NB4 (cell line): ENCODE measurements at regions not wholly inside any gene's neighbourhood (a gene's known extent, or its start where the extent isn't known, plus 50 kb on each side); places are given as distances from the start of the nearest gene placed in this dataset.

Experiments used
- MYC ChIP-seq: IDR thresholded peaks from 2 replicates; pipeline ENCODE4 v1.6.1; 2011; ENCODE audit warnings: low read depth, low read length
- TF ChIP-seq, protein P1 (sequence below): IDR thresholded peaks from one replicate; pipeline ENCODE4 v1.5.1; 2012; ENCODE audit warnings: low read depth, low read length

DNA sequence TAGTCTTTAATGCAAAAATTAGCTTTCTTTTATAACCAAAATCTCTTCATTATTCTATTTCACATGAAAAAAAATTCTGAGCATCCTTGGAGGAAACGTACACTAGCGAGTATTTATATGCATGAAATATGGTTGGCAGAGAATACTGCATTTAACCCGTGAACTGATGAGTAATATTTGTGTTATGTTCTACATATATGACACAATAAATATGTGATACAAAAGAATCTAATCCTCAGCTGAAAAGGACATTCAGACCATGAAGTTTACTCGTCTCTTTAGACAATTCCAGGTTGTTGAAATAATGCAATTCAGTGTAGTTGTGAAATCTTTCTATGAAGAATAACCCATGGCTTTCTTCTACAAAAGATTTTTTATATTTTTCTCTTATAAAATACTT, 524.8 kb upstream of the MAN1A1 start:
- TF ChIP-seq, protein P1, sequence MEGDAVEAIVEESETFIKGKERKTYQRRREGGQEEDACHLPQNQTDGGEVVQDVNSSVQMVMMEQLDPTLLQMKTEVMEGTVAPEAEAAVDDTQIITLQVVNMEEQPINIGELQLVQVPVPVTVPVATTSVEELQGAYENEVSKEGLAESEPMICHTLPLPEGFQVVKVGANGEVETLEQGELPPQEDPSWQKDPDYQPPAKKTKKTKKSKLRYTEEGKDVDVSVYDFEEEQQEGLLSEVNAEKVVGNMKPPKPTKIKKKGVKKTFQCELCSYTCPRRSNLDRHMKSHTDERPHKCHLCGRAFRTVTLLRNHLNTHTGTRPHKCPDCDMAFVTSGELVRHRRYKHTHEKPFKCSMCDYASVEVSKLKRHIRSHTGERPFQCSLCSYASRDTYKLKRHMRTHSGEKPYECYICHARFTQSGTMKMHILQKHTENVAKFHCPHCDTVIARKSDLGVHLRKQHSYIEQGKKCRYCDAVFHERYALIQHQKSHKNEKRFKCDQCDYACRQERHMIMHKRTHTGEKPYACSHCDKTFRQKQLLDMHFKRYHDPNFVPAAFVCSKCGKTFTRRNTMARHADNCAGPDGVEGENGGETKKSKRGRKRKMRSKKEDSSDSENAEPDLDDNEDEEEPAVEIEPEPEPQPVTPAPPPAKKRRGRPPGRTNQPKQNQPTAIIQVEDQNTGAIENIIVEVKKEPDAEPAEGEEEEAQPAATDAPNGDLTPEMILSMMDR: no peak
- TF ChIP-seq MYC: no peak
